NCI-H2171 treated with DMSO at 0.1 percent for 48 hours (cell line): ENCODE measurements at regions not wholly inside any gene's neighbourhood (a gene's known extent, or its start where the extent isn't known, plus 50 kb on each side); places are given as distances from the start of the nearest gene placed in this dataset.

Experiments used
- DNase-seq: peaks from one replicate; lab custom pipeline; 2025; lab: John Stamatoyannopoulos, UW

GRCh38 chr4:13844740-13845139, 217.2 kb upstream of the BOD1L1 start:
- DNase-seq, result no peak

- DNase-seq, result no peak
Observed at GRCh38 chr4:13849778-13850177, 222.3 kb upstream of the BOD1L1 start.

GRCh38 chr4:13851085-13851940, 223.8 kb upstream of the BOD1L1 start:
- no peak for DNase-seq

- no peak for DNase-seq
Observed at GRCh38 chr4:13852411-13852810, 224.9 kb upstream of the BOD1L1 start.

- DNase-seq, result no peak
Observed at GRCh38 chr4:13856387-13856786, 228.9 kb upstream of the BOD1L1 start.

- DNase-seq, result no peak
Observed at GRCh38 chr4:13857397-13857796, 229.9 kb upstream of the BOD1L1 start.

GRCh38 chr4:13857800-13858199, 230.3 kb upstream of the BOD1L1 start:
- no peak for DNase-seq

GRCh38 chr4:13859423-13859822, 231.9 kb upstream of the BOD1L1 start:
- DNase-seq, result no peak

GRCh38 chr4:13860126-13860525, 232.6 kb upstream of the BOD1L1 start:
- no peak for DNase-seq

GRCh38 chr4:13865871-13866669, 238.5 kb upstream of the BOD1L1 start:
- no peak for DNase-seq

- no peak for DNase-seq
Observed at GRCh38 chr4:13866881-13867280, 239.4 kb upstream of the BOD1L1 start.

GRCh38 chr4:13872155-13872554, 244.6 kb upstream of the BOD1L1 start:
- DNase-seq, result no peak

- no peak for DNase-seq
Observed at GRCh38 chr4:13872955-13873354, 245.4 kb upstream of the BOD1L1 start.

- DNase-seq, result no peak
Observed at GRCh38 chr4:13875181-13875580, 247.7 kb upstream of the BOD1L1 start.

- DNase-seq, result no peak
Observed at GRCh38 chr4:13876131-13876530, 248.6 kb upstream of the BOD1L1 start.

- DNase-seq, result no peak
Observed at GRCh38 chr4:13876940-13877339, 249.4 kb upstream of the BOD1L1 start.

GRCh38 chr4:13877626-13878025, 250.1 kb upstream of the BOD1L1 start:
- DNase-seq, result no peak

GRCh38 chr4:13881892-13882291, 254.4 kb upstream of the BOD1L1 start:
- DNase-seq, result no peak

- no peak for DNase-seq
Observed at GRCh38 chr4:13887010-13887409, 259.5 kb upstream of the BOD1L1 start.

- no peak for DNase-seq
Observed at GRCh38 chr4:13888112-13888511, 260.6 kb upstream of the BOD1L1 start.

GRCh38 chr4:13891544-13891939, 264.0 kb upstream of the BOD1L1 start:
- DNase-seq, result no peak

- no peak for DNase-seq
Observed at GRCh38 chr4:13892739-13893105, 265.2 kb upstream of the BOD1L1 start.

- DNase-seq, result no peak
Observed at GRCh38 chr4:13893211-13893610, 265.7 kb upstream of the BOD1L1 start.
